ENCODE measurements at regions not wholly inside any gene's neighbourhood (a gene's known extent, or its start where the extent isn't known, plus 50 kb on each side); places are given as distances from the start of the nearest gene placed in this dataset.

- no peak for TF ChIP-seq ZFX (IDR thresholded peaks at IDR 0.05)
- TF ChIP-seq CTCF (conservative IDR thresholded peaks at IDR 0.05) = no peak
- no peak overlapping the region for H3K27ac ChIP-seq
Observed at GRCh38 chr18:31237142-31237541, 74.5 kb upstream of the DSC1 start.

- TF ChIP-seq ZFX (IDR thresholded peaks at IDR 0.05) (no peak), CTCF (conservative IDR thresholded peaks at IDR 0.05) (no peak)
- H3K27ac ChIP-seq = no peak overlapping the region; the same call in 1 of the 2 replicates
Observed at GRCh38 chr18:31241425-31241824, 76.5 kb upstream of the DSG1 start.

GRCh38 chr18:31241900-31242409 is 76.0 kb upstream of the DSG1 start:
- TF ChIP-seq ZFX (IDR thresholded peaks at IDR 0.05) (no peak), CTCF (conservative IDR thresholded peaks at IDR 0.05) (peak; percentile 66)
- H3K27ac ChIP-seq = peak overlapping the region; percentile 60; the same call in 1 of the 2 replicates

DNA sequence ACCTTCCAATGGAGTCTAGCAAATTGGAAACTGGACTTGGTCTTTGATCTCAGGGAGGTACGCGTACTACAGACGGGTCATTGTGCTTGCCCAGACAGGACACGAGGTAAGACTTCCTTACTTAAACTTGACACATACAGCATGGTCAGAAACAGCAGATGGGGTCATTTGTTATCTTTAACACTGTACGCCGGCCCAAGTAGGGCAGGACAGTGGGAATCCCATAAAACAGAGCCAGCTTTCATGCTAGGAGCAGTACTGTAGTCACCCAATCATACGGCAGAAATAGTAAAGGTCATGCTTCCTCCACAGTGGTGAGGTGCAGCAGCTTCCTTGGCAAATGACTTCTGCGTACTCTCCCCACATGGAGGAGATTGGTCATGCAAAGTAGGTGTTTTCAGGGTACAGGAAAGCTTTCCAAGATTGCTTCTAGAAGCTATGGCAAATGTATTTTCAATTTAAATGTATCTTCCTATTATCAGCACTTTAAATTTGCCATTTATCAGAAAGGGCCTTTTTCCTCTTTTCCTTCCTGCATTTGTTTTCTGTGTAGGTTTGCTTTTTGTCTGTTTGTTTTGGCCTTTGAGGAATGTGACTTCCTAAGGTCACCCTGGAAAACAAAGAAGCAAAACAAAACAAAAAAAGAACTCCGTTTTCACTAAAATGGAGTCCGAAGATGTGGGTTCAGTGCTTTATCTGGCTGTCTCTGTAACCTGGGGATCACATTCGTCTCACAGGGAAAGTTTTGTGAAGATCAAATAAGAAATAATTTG is 74.0 kb upstream of the DSG1 start:
- H3K27ac ChIP-seq = no peak overlapping the region; the same call in 1 of the 2 replicates
- TF ChIP-seq CTCF (conservative IDR thresholded peaks at IDR 0.05) (no peak), ZFX (IDR thresholded peaks at IDR 0.05) (no peak)

- TF ChIP-seq ZFX (IDR thresholded peaks at IDR 0.05) (no peak), CTCF (conservative IDR thresholded peaks at IDR 0.05) (no peak)
- no peak overlapping the region for H3K27ac ChIP-seq
Observed at GRCh38 chr18:31244771-31245394, 73.1 kb upstream of the DSG1 start.

- TF ChIP-seq CTCF (conservative IDR thresholded peaks at IDR 0.05) (no peak), ZFX (IDR thresholded peaks at IDR 0.05) (no peak)
- H3K27ac ChIP-seq = no peak overlapping the region
Observed at GRCh38 chr18:31245820-31246219, 72.1 kb upstream of the DSG1 start.

GRCh38 chr18:31246460-31246859 is 71.5 kb upstream of the DSG1 start:
- TF ChIP-seq ZFX (IDR thresholded peaks at IDR 0.05) (no peak), CTCF (conservative IDR thresholded peaks at IDR 0.05) (no peak)
- H3K27ac ChIP-seq = no peak overlapping the region

Data from C4-2B (cell line).